WTC11 (cell line): ENCODE measurements at regions not wholly inside any gene's neighbourhood (a gene's known extent, or its start where the extent isn't known, plus 50 kb on each side); places are given as distances from the start of the nearest gene placed in this dataset.

Experiments
- ATAC-seq: fragments of 200-7000 bp; cut with Tn5 transposase; 2 replicates; pipeline ENCODE4 v1.10.0; 2021; ENCODE audit warnings: mild to moderate bottlenecking, moderate library complexity
- CTCF ChIA-PET: fragments of 300-600 bp; sonication (Branson Sonifier 250); formaldehyde crosslinking; loops from one replicate; lab custom pipeline; 2021; ENCODE audit warnings: antibody characterized with exemption; lab: Charles Lee
- POLR2A ChIA-PET: fragments of 350-600 bp; sonication (Branson Sonifier 250); formaldehyde crosslinking; loops from one replicate; lab custom pipeline; 2021; ENCODE audit warnings: antibody characterized with exemption; lab: Charles Lee
- DNase-seq: peaks from one replicate; pipeline ENCODE4 v3.0.0; 2021; ENCODE audit warnings: low spot score
- H3K27ac Mint-ChIP-seq: 2 replicates; pipeline ENCODE4 v1.8.0; 2021; ENCODE audit warnings: mixed read lengths
- H3K27me3 Mint-ChIP-seq: 2 replicates; pipeline ENCODE4 v1.8.0; 2021; ENCODE audit warnings: low read depth, mild to moderate bottlenecking, moderate library complexity, mixed read lengths
- H3K36me3 Mint-ChIP-seq: 2 replicates; pipeline ENCODE4 v1.8.0; 2021; ENCODE audit warnings: mixed read lengths
- H3K4me1 Mint-ChIP-seq: 2 replicates; pipeline ENCODE4 v1.8.0; 2022; ENCODE audit warnings: mixed read lengths
- H3K4me3 Mint-ChIP-seq: 2 replicates; pipeline ENCODE4 v1.8.0; 2021; ENCODE audit warnings: mild to moderate bottlenecking, moderate library complexity, mixed read lengths
- H3K9me3 Mint-ChIP-seq: 2 replicates; pipeline ENCODE4 v1.8.0; 2021; ENCODE audit warnings: mixed read lengths
- ATF1 ChIP-seq: sonication (generic); formaldehyde crosslinking; IDR thresholded peaks from 2 replicates; pipeline ENCODE4 v1.8.1; 2023; ENCODE audit warnings: mild to moderate bottlenecking, moderate library complexity, missing genetic modification reagents
- CREB1 ChIP-seq: sonication (generic); formaldehyde crosslinking; IDR thresholded peaks from 2 replicates; pipeline ENCODE4 v1.8.0; 2023; ENCODE audit warnings: mild to moderate bottlenecking, missing genetic modification reagents
- CTCF ChIP-seq: fragments of 200-600 bp; IDR thresholded peaks from 2 replicates; pipeline ENCODE4 v1.8.0; 2022; ENCODE audit warnings: antibody characterized with exemption
- FOXK1 ChIP-seq: sonication (generic); formaldehyde crosslinking; IDR thresholded peaks from 2 replicates; pipeline ENCODE4 v1.8.0; 2022; ENCODE audit warnings: mild to moderate bottlenecking, moderate library complexity, missing genetic modification reagents
- FOXP4 ChIP-seq: sonication (generic); formaldehyde crosslinking; IDR thresholded peaks from 2 replicates; pipeline ENCODE4 v1.8.0; 2022; ENCODE audit warnings: mild to moderate bottlenecking, missing genetic modification reagents
- GTF2I ChIP-seq: fragments of 250-450 bp; sonication (Bioruptor Pico); conservative IDR thresholded peaks from 2 replicates; pipeline ENCODE4 v1.4.0; 2021; ENCODE audit warnings: mild to moderate bottlenecking
- KAT7 ChIP-seq: sonication (generic); formaldehyde crosslinking; IDR thresholded peaks from 2 replicates; pipeline ENCODE4 v1.8.1; 2023; ENCODE audit warnings: missing genetic modification reagents, mild to moderate bottlenecking, borderline replicate concordance
- MLX ChIP-seq: sonication (generic); formaldehyde crosslinking; IDR thresholded peaks from 2 replicates; pipeline ENCODE4 v1.8.1; 2023; ENCODE audit warnings: mild to moderate bottlenecking, missing genetic modification reagents, moderate library complexity
- NFATC4 ChIP-seq: fragments of 250-450 bp; sonication (Bioruptor Pico); IDR thresholded peaks from 2 replicates; pipeline ENCODE4 v1.9.0; 2021; ENCODE audit warnings: mild to moderate bottlenecking
- NR2C2 ChIP-seq: sonication (generic); formaldehyde crosslinking; IDR thresholded peaks from 2 replicates; pipeline ENCODE4 v1.8.0; 2022; ENCODE audit warnings: mild to moderate bottlenecking, missing genetic modification reagents
- PRRX2 ChIP-seq: fragments of 250-450 bp; sonication (Bioruptor Pico); IDR thresholded peaks from 2 replicates; pipeline ENCODE4 v1.8.0; 2021; ENCODE audit warnings: mild to moderate bottlenecking
- SOX15 ChIP-seq: fragments of 250-450 bp; sonication (Bioruptor Pico); IDR thresholded peaks from 2 replicates; pipeline ENCODE4 v1.9.0; 2021; ENCODE audit warnings: mild to moderate bottlenecking
- SP1 ChIP-seq: sonication (generic); formaldehyde crosslinking; conservative IDR thresholded peaks from 2 replicates; pipeline ENCODE4 v1.8.1; 2022; ENCODE audit warnings: missing genetic modification reagents
- TEAD1 ChIP-seq: sonication (generic); formaldehyde crosslinking; IDR thresholded peaks from 2 replicates; pipeline ENCODE4 v1.8.0; 2022; ENCODE audit warnings: mild to moderate bottlenecking, missing genetic modification reagents
- ZBTB21 ChIP-seq: sonication (generic); formaldehyde crosslinking; IDR thresholded peaks from 2 replicates; pipeline ENCODE4 v1.8.1; 2023; ENCODE audit warnings: mild to moderate bottlenecking, missing genetic modification reagents, borderline replicate concordance
- ZNF121 ChIP-seq: sonication (generic); formaldehyde crosslinking; IDR thresholded peaks from 2 replicates; pipeline ENCODE4 v1.8.0; 2023; ENCODE audit warnings: missing genetic modification reagents
- ZNF219 ChIP-seq: sonication (generic); formaldehyde crosslinking; IDR thresholded peaks from 2 replicates; pipeline ENCODE4 v1.8.0; 2023; ENCODE audit warnings: missing genetic modification reagents, mild to moderate bottlenecking, borderline replicate concordance
- ZNF317 ChIP-seq: sonication (generic); formaldehyde crosslinking; IDR thresholded peaks from 2 replicates; pipeline ENCODE4 v1.8.1; 2023; ENCODE audit warnings: low read depth, mild to moderate bottlenecking, moderate library complexity, missing genetic modification reagents, borderline replicate concordance
- ZNF396 ChIP-seq: fragments of 250-450 bp; sonication (Bioruptor Pico); IDR thresholded peaks from 2 replicates; pipeline ENCODE4 v1.8.0; 2021; ENCODE audit warnings: mild to moderate bottlenecking, moderate library complexity, borderline replicate concordance
- TF ChIP-seq, protein P1 (sequence below): sonication (generic); formaldehyde crosslinking; IDR thresholded peaks from 2 replicates; pipeline ENCODE4 v1.8.1; 2022; ENCODE audit warnings: missing genetic modification reagents, borderline replicate concordance
- TF ChIP-seq, protein P2 (sequence below): sonication (generic); formaldehyde crosslinking; IDR thresholded peaks from 2 replicates; pipeline ENCODE4 v1.8.1; 2022; ENCODE audit warnings: low read depth, missing genetic modification reagents, borderline replicate concordance
- TF ChIP-seq, protein P3 (sequence below): sonication (generic); formaldehyde crosslinking; IDR thresholded peaks from 2 replicates; pipeline ENCODE4 v1.8.0; 2022; ENCODE audit warnings: mild to moderate bottlenecking, missing genetic modification reagents
- TF ChIP-seq, protein P4 (sequence below): sonication (generic); formaldehyde crosslinking; IDR thresholded peaks from 2 replicates; pipeline ENCODE4 v1.8.1; 2022; ENCODE audit warnings: mild to moderate bottlenecking, moderate library complexity, missing genetic modification reagents
- TF ChIP-seq, protein P5 (sequence below): fragments of 250-450 bp; sonication (Bioruptor Pico); IDR thresholded peaks from 2 replicates; pipeline ENCODE4 v1.8.0; 2021; ENCODE audit warnings: mild to moderate bottlenecking

DNA sequence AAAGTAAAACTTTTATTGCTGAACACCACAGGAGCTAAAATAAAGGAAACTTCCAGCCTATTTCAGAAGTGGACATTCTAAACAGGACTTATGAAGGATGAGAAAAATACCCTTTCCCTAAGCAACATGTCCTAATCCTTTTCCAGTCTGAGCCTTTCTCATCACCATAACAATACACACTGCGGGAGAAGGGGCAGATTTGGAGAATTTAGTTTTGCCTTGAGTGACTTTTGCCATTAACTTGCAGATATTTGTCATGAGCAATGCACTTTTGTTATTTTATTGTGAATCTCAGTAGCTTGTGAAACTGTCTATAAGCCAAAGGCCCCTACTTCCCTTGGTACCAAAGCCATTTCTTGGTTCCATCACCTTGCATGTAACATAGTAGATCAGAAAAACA, 53.0 kb upstream of the OLIG3 start:
- Mint-ChIP-seq H3K27me3 (no peaks in the 10 kb centered on the region), H3K4me3 (0 out of 2 replicates have a peak overlapping the region, but pooled peaks have one; percentile 1), H3K9me3 (0 out of 2 replicates have a peak, but pooled peaks cover 4% of the 10 kb centered on the region)
- no peak for DNase-seq
- TF ChIP-seq KAT7 (CRISPR knock-in tag), result no peak
- TF ChIP-seq, protein P1, sequence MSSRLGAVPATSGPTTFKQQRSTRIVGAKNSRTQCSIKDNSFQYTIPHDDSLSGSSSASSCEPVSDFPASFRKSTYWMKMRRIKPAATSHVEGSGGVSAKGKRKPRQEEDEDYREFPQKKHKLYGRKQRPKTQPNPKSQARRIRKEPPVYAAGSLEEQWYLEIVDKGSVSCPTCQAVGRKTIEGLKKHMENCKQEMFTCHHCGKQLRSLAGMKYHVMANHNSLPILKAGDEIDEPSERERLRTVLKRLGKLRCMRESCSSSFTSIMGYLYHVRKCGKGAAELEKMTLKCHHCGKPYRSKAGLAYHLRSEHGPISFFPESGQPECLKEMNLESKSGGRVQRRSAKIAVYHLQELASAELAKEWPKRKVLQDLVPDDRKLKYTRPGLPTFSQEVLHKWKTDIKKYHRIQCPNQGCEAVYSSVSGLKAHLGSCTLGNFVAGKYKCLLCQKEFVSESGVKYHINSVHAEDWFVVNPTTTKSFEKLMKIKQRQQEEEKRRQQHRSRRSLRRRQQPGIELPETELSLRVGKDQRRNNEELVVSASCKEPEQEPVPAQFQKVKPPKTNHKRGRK (CRISPR knock-in tag), result no peak
- no peak for TF ChIP-seq ZBTB21
- no peak for TF ChIP-seq TEAD1 (CRISPR knock-in tag)
- no peak for TF ChIP-seq ATF1 (CRISPR knock-in tag)
- TF ChIP-seq PRRX2 (CRISPR knock-in tag), result no peak
- no peak for TF ChIP-seq SOX15
- TF ChIP-seq ZNF121 (CRISPR knock-in tag), result no peak
- no peak for TF ChIP-seq NR2C2 (CRISPR knock-in tag)
- no peak for TF ChIP-seq FOXP4
- no peak for TF ChIP-seq ZNF317 (CRISPR knock-in tag)
- TF ChIP-seq, protein P2, sequence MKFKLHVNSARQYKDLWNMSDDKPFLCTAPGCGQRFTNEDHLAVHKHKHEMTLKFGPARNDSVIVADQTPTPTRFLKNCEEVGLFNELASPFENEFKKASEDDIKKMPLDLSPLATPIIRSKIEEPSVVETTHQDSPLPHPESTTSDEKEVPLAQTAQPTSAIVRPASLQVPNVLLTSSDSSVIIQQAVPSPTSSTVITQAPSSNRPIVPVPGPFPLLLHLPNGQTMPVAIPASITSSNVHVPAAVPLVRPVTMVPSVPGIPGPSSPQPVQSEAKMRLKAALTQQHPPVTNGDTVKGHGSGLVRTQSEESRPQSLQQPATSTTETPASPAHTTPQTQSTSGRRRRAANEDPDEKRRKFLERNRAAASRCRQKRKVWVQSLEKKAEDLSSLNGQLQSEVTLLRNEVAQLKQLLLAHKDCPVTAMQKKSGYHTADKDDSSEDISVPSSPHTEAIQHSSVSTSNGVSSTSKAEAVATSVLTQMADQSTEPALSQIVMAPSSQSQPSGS (CRISPR knock-in tag), result no peak
- no peak for TF ChIP-seq ZNF219 (CRISPR knock-in tag)
- TF ChIP-seq CTCF, result no peak
- no peak for TF ChIP-seq SP1 (CRISPR knock-in tag)
- TF ChIP-seq, all 79 proteins: peak for 0
- POLR2A ChIA-PET, result no interaction called here
- Mint-ChIP-seq H3K4me1 (peaks cover 72% of the 10 kb centered on the region), H3K36me3 (no peaks in the 10 kb centered on the region), H3K27ac (peak overlapping the region; percentile 12; the same call in 1 of the 2 replicates)
- CTCF ChIA-PET, result interaction anchor here (1.0 kb wide), 1 partner anchor 42 kb away, joined by 4 read pairs; no protein-coding TSS in a partner anchor
- ATAC-seq, result 0 out of 2 replicates have a peak, but pooled peaks have one; percentile 24

GRCh38 chr6:137547601-137548000, 53.4 kb upstream of the OLIG3 start:
- POLR2A ChIA-PET, result no interaction called here
- no peak overlapping the region; the same call in 1 of the 2 replicates for H3K27ac Mint-ChIP-seq
- H3K9me3 Mint-ChIP-seq, result 0 out of 2 replicates have a peak, but pooled peaks cover 4% of the 10 kb centered on the region
- no peak overlapping the region for H3K4me3 Mint-ChIP-seq
- no peaks in the 10 kb centered on the region for H3K27me3 Mint-ChIP-seq
- peaks cover 68% of the 10 kb centered on the region for H3K4me1 Mint-ChIP-seq
- DNase-seq, result no peak
- TF ChIP-seq, protein P3, sequence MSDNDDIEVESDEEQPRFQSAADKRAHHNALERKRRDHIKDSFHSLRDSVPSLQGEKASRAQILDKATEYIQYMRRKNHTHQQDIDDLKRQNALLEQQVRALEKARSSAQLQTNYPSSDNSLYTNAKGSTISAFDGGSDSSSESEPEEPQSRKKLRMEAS, result no peak
- no peak for TF ChIP-seq NFATC4 (CRISPR knock-in tag)
- TF ChIP-seq, protein P4, sequence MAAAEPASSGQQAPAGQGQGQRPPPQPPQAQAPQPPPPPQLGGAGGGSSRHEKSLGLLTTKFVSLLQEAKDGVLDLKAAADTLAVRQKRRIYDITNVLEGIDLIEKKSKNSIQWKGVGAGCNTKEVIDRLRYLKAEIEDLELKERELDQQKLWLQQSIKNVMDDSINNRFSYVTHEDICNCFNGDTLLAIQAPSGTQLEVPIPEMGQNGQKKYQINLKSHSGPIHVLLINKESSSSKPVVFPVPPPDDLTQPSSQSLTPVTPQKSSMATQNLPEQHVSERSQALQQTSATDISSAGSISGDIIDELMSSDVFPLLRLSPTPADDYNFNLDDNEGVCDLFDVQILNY, result no peak
- TF ChIP-seq GTF2I (CRISPR knock-in tag), result no peak
- TF ChIP-seq, protein P5, sequence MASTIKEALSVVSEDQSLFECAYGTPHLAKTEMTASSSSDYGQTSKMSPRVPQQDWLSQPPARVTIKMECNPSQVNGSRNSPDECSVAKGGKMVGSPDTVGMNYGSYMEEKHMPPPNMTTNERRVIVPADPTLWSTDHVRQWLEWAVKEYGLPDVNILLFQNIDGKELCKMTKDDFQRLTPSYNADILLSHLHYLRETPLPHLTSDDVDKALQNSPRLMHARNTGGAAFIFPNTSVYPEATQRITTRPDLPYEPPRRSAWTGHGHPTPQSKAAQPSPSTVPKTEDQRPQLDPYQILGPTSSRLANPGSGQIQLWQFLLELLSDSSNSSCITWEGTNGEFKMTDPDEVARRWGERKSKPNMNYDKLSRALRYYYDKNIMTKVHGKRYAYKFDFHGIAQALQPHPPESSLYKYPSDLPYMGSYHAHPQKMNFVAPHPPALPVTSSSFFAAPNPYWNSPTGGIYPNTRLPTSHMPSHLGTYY (CRISPR knock-in tag), result no peak
- no peak for TF ChIP-seq MLX (CRISPR knock-in tag)
- TF ChIP-seq CREB1, result no peak
- TF ChIP-seq ZNF317 (CRISPR knock-in tag), result no peak
- TF ChIP-seq ZNF396 (CRISPR knock-in tag), result no peak
- no peak for TF ChIP-seq FOXK1 (CRISPR knock-in tag)
- CTCF ChIA-PET, result interaction anchor here (1.0 kb wide), 1 partner anchor 42 kb away, joined by 4 read pairs; no protein-coding TSS in a partner anchor
- no peak for ATAC-seq
- no peaks in the 10 kb centered on the region for H3K36me3 Mint-ChIP-seq
